ENCODE measurements at regions not wholly inside any gene's neighbourhood (a gene's known extent, or its start where the extent isn't known, plus 50 kb on each side); places are given as distances from the start of the nearest gene placed in this dataset.

GRCh38 chr2:4370422-4371090, 667.2 kb downstream of the DCDC2C start:
- DNase-seq (ENCODE audit: low spot score) = no peak

DNA sequence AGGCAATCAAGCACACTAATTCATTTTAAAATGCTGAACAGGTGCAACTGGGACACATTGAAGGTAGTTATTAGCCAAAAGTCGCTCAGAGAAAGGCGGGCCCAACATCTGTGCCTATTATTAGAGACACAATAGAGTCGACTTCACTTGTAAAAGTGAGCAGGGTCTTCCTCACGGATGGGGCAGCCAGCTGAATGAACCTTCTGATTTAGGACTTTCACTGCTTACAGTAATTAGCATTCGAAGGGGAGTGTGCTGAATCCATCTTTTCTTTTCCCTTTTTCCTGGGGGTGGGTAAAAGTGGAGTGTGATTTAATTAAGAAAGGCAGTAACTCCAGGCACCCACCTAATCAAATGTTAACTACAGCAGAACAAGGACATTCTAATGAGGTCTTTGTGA, 677.7 kb downstream of the DCDC2C start:
- no peak for DNase-seq (ENCODE audit: low spot score)

- DNase-seq (ENCODE audit: low spot score) = no peak
Observed at GRCh38 chr2:4381773-4382172, 678.4 kb downstream of the DCDC2C start.

GRCh38 chr2:4391013-4391412, 687.6 kb downstream of the DCDC2C start:
- no peak for DNase-seq (ENCODE audit: low spot score)

DNA sequence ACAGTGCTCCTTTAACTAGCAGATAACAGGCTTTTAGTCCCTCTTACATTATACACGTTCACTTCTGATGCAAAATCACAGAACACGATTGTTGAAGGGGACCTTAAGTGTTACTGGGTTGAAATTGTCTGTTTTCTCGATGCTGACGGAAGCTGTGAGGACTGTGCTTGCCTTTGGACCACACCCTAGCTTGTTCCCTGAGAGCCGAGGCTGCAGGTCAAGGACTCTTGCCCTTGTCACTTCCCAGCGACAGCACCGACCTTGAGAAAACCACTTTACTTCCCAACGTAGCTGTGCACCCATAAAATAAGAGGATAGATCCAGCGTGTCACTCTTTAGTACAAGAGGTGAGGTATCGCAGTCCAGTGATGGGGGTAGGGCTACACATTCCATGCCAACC, 701.0 kb downstream of the DCDC2C start:
- no peak for DNase-seq (ENCODE audit: low spot score)

DNA sequence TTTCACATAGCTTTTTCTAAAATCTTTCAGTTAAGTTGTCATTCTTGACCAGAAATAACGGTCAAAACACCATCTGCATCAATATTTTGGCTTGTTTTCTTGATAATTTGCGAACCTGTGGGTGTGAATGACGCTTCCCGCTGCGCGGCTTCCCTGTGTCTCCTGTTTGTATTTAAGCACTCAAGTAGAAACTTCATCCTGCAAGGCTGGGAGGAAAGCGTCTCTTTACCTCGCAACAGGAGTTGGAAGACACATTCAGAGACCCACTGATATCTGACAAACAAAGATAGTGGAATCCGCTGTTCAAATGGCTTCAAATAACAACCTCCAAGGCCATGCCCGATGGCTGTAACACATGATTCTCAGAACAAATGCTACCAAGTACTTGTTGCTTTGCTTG, 704.9 kb downstream of the DCDC2C start:
- DNase-seq (ENCODE audit: low spot score) = no peak

GRCh38 chr2:4412637-4413187, 709.3 kb downstream of the DCDC2C start:
- DNase-seq (ENCODE audit: low spot score) = no peak

GRCh38 chr2:4415171-4415570, 711.8 kb downstream of the DCDC2C start:
- DNase-seq (ENCODE audit: low spot score) = no peak

- DNase-seq (ENCODE audit: low spot score) = no peak
Observed at GRCh38 chr2:4415810-4416413, 712.5 kb downstream of the DCDC2C start.

- no peak for DNase-seq (ENCODE audit: low spot score)
Observed at GRCh38 chr2:4416431-4416830, 713.1 kb downstream of the DCDC2C start.

- DNase-seq (ENCODE audit: low spot score) = no peak
Observed at GRCh38 chr2:4417771-4418170, 714.4 kb downstream of the DCDC2C start.

DNA sequence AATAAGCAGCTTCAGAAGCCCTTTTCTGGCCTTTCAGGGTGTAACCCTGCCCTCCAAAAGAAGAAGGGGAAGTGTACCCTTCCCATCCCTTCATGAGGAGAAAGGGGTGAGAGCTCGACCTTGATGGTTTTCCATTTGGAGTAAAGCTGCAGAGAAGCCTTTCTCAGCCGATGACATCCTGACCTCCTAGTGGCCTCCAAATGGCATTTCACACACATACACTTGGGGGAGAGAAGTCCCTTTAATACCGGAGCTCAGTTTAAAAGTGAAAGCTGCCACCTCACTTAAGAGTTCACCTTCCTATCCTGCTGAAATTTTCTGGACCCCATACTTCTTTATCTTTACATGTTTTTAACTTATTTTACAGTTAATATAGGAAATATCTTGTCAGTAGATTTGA, 716.7 kb downstream of the DCDC2C start:
- no peak for DNase-seq (ENCODE audit: low spot score)

- no peak for DNase-seq (ENCODE audit: low spot score)
Observed at GRCh38 chr2:4424153-4424552, 720.8 kb downstream of the DCDC2C start.

GRCh38 chr2:4427083-4427482, 723.7 kb downstream of the DCDC2C start:
- DNase-seq (ENCODE audit: low spot score) = no peak

- no peak for DNase-seq (ENCODE audit: low spot score)
Observed at GRCh38 chr2:4445821-4446220, 742.4 kb downstream of the DCDC2C start.

DNA sequence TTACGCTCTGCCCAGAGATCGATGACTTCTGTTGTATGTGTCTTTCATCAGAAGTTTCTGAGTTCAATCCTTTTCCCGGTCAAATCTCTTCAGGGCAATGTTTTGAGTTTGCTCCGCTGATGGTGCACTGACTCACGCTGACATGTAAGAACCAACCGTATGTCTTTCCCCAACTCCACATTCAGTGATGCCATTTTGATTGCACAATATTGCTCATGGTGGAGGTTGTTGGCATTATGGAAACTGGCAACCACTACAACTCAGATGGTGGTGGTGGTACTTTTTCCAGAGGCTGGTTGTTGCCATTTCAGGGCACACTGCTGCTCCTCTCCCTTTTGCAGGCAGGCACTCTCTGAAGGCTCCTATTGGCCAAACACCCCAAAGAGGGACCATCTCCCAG, 751.5 kb downstream of the DCDC2C start:
- DNase-seq (ENCODE audit: low spot score) = no peak

DNA sequence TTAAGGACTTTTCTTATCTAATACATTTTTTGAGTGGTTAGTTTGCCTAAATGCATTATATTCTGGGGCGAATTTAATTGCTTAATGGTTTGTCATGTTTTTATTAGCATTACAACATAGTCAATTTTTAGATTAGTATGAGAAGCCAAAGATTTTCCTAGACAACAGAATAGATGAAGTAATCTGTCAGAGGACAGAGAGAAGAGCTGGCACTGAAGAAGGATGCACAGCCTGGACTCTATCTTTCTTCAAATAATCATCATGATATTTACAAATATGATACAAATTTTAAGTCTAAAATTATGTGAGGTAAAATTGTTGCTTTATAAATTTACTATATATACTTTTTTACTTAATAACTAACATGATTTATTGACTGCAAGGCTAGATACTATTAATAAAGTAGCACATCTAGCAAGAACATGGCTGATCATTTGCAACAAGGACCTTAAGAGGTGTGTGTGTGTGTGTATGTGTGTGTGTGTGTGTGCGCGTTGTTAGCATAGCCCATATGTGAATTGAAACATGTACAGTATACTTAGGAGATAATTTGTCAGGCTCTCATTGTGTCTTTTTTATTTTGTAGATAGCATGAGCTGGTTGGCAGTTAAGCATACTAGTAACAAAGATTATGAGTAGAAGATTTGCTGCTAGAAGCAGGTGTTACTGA, 752.2 kb downstream of the DCDC2C start:
- DNase-seq (ENCODE audit: low spot score) = no peak

- no peak for DNase-seq (ENCODE audit: low spot score)
Observed at GRCh38 chr2:4464634-4465266, 761.4 kb downstream of the DCDC2C start.

GRCh38 chr2:4465671-4466070, 762.3 kb downstream of the DCDC2C start:
- no peak for DNase-seq (ENCODE audit: low spot score)

- DNase-seq (ENCODE audit: low spot score) = no peak
Observed at GRCh38 chr2:4475618-4476017, 772.2 kb downstream of the DCDC2C start.

GRCh38 chr2:4483050-4483449, 779.7 kb downstream of the DCDC2C start:
- DNase-seq (ENCODE audit: low spot score) = no peak

GRCh38 chr2:4486971-4487370, 783.6 kb downstream of the DCDC2C start:
- no peak for DNase-seq (ENCODE audit: low spot score)

Measured in putamen (tissue), 1 donor.